Panc1 (cell line): ENCODE measurements at regions not wholly inside any gene's neighbourhood (a gene's known extent, or its start where the extent isn't known, plus 50 kb on each side); places are given as distances from the start of the nearest gene placed in this dataset.

ENCODE experiments used
- ATAC-seq: fragments of 200-7000 bp; cut with Tn5 transposase; 2 replicates; pipeline ENCODE4 v1.9.1; 2020; ENCODE audit warnings: mild to moderate bottlenecking, moderate library complexity
- BruUV-seq: library from RNA; stranded (reverse); fragments of 400-500 nt; replicated peaks from 2 replicates; lab custom pipeline; 2021; lab: Mats Ljungman, UMichigan
- CTCF ChIA-PET: fragments of 300-600 bp; sonication (Branson Sonifier 250); formaldehyde crosslinking; loops from one replicate; lab custom pipeline; 2022; ENCODE audit warnings: antibody characterized with exemption; lab: Charles Lee
- POLR2A ChIA-PET: fragments of 300-600 bp; sonication (Branson Sonifier 250); formaldehyde crosslinking; loops from one replicate; lab custom pipeline; 2022; ENCODE audit warnings: antibody characterized with exemption; lab: Charles Lee
- DNase-seq: peaks from one replicate; pipeline ENCODE4 v3.0.0-alpha.2; 2010; ENCODE audit warnings: low read depth, low spot score
- H3K27ac ChIP-seq: 2 replicates; pipeline ENCODE4 v1.5.1; 2011; ENCODE audit warnings: mild to moderate bottlenecking, low read length, inconsistent platforms
- H3K27me3 ChIP-seq: fragments of 200-500 bp; sonication (Bioruptor generic); 2 replicates; pipeline ENCODE4 v1.6.0; 2014; ENCODE audit warnings: low read length, inconsistent platforms; ENCODE audit not compliant: control insufficient read depth, insufficient read depth
- H3K36me3 ChIP-seq: fragments of 200-500 bp; sonication (Bioruptor generic); 2 replicates; pipeline ENCODE4 v1.5.1; 2014; ENCODE audit warnings: inconsistent platforms, mild to moderate bottlenecking, low read length, moderate library complexity; ENCODE audit not compliant: control insufficient read depth, insufficient read depth
- H3K4me1 ChIP-seq: 2 replicates; pipeline ENCODE4 v1.5.1; 2011; ENCODE audit warnings: inconsistent platforms, mild to moderate bottlenecking, low read length, moderate library complexity; ENCODE audit not compliant: control insufficient read depth, insufficient read depth
- H3K4me3 ChIP-seq, 2 experiments: 2 replicates each; pipeline ENCODE4 v1.5.1; 2011 to 2012; ENCODE audit warnings: low read depth in 2 of 2, low read length in 2 of 2, mild to moderate bottlenecking in 2 of 2, inconsistent platforms in 1 of 2, moderate library complexity in 1 of 2
- H3K9me3 ChIP-seq: fragments of 200-500 bp; sonication (Bioruptor generic); 2 replicates; pipeline ENCODE4 v1.5.1; 2014; ENCODE audit warnings: low read depth, mild to moderate bottlenecking, inconsistent platforms, low read length, moderate library complexity; ENCODE audit not compliant: control insufficient read depth, insufficient read depth
- POLR2AphosphoS5 ChIP-seq: IDR thresholded peaks from 2 replicates; pipeline ENCODE4 v1.6.1; 2012; ENCODE audit warnings: mild to moderate bottlenecking, low read depth, low read length, moderate library complexity
- SIN3A ChIP-seq: IDR thresholded peaks from 2 replicates; pipeline ENCODE4 v1.6.1; 2012; ENCODE audit warnings: low read depth, mild to moderate bottlenecking, low read length, moderate library complexity, borderline replicate concordance; ENCODE audit not compliant: insufficient read depth
- TCF7L2 ChIP-seq: IDR thresholded peaks from 2 replicates; pipeline ENCODE4 v1.6.1; 2011; ENCODE audit warnings: mild to moderate bottlenecking, low read depth, low read length, inconsistent platforms
- in situ Hi-C: cut with HindIII; loops from 2 replicates; pipeline ENCODE4 v1.10.0; 2016; ENCODE audit warnings: low sequenced_read_pairs, low pct_unique_long_range_greater_than_20kb
- intact Hi-C: fragments of 100-400 bp; cut with micrococcal nuclease; formaldehyde crosslinking; loops from one replicate; pipeline ENCODE4 v1.10.0; 2022; ENCODE audit not compliant: unreplicated experiment
- TF ChIP-seq, protein P1 (sequence below), 2 experiments: IDR thresholded peaks; 2 replicates each; pipeline ENCODE4 v1.6.1; 2011 to 2012; ENCODE audit warnings: low read depth in 2 of 2, control low read depth in 1 of 2, low read length in 1 of 2, mild to moderate bottlenecking in 1 of 2, moderate library complexity in 1 of 2; ENCODE audit not compliant: insufficient read depth in 1 of 2
- TF ChIP-seq, protein P2 (sequence below): fragments of 450-650 bp; IDR thresholded peaks from 2 replicates; pipeline ENCODE4 v1.5.1; 2017; ENCODE audit warnings: mild to moderate bottlenecking

- ChIA-PET POLR2A (no interaction called here), CTCF (no interaction called here)
- H3K4me1 ChIP-seq = no peaks in the 10 kb centered on the region
- DNase-seq = no peak
- BruUV-seq = no TSS peak
- H3K9me3 ChIP-seq = no peaks in the 10 kb centered on the region
- in situ Hi-C loops = no loop called here
- intact Hi-C loops = no loop called here
- ATAC-seq = no peak
- no peak overlapping the region for H3K4me3 ChIP-seq
- H3K36me3 ChIP-seq = no peaks in the 10 kb centered on the region
- no peak for TF ChIP-seq POLR2AphosphoS5
- TF ChIP-seq, protein P1, sequence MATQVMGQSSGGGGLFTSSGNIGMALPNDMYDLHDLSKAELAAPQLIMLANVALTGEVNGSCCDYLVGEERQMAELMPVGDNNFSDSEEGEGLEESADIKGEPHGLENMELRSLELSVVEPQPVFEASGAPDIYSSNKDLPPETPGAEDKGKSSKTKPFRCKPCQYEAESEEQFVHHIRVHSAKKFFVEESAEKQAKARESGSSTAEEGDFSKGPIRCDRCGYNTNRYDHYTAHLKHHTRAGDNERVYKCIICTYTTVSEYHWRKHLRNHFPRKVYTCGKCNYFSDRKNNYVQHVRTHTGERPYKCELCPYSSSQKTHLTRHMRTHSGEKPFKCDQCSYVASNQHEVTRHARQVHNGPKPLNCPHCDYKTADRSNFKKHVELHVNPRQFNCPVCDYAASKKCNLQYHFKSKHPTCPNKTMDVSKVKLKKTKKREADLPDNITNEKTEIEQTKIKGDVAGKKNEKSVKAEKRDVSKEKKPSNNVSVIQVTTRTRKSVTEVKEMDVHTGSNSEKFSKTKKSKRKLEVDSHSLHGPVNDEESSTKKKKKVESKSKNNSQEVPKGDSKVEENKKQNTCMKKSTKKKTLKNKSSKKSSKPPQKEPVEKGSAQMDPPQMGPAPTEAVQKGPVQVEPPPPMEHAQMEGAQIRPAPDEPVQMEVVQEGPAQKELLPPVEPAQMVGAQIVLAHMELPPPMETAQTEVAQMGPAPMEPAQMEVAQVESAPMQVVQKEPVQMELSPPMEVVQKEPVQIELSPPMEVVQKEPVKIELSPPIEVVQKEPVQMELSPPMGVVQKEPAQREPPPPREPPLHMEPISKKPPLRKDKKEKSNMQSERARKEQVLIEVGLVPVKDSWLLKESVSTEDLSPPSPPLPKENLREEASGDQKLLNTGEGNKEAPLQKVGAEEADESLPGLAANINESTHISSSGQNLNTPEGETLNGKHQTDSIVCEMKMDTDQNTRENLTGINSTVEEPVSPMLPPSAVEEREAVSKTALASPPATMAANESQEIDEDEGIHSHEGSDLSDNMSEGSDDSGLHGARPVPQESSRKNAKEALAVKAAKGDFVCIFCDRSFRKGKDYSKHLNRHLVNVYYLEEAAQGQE (IDR thresholded peaks at IDR 0.05; ENCODE audit: insufficient read depth in 1 of 2, low read depth in 2 of 2, low read length in 1 of 2) = no peak
- TF ChIP-seq TCF7L2 = no peak
- no peak for TF ChIP-seq SIN3A
- TF ChIP-seq, protein P2, sequence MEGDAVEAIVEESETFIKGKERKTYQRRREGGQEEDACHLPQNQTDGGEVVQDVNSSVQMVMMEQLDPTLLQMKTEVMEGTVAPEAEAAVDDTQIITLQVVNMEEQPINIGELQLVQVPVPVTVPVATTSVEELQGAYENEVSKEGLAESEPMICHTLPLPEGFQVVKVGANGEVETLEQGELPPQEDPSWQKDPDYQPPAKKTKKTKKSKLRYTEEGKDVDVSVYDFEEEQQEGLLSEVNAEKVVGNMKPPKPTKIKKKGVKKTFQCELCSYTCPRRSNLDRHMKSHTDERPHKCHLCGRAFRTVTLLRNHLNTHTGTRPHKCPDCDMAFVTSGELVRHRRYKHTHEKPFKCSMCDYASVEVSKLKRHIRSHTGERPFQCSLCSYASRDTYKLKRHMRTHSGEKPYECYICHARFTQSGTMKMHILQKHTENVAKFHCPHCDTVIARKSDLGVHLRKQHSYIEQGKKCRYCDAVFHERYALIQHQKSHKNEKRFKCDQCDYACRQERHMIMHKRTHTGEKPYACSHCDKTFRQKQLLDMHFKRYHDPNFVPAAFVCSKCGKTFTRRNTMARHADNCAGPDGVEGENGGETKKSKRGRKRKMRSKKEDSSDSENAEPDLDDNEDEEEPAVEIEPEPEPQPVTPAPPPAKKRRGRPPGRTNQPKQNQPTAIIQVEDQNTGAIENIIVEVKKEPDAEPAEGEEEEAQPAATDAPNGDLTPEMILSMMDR = no peak
- no peak overlapping the region for H3K27ac ChIP-seq
- no peaks in the 10 kb centered on the region for H3K27me3 ChIP-seq
Measured at GRCh38 chr3:75076481-75076880, 462.0 kb upstream of the CNTN3 start.

DNA sequence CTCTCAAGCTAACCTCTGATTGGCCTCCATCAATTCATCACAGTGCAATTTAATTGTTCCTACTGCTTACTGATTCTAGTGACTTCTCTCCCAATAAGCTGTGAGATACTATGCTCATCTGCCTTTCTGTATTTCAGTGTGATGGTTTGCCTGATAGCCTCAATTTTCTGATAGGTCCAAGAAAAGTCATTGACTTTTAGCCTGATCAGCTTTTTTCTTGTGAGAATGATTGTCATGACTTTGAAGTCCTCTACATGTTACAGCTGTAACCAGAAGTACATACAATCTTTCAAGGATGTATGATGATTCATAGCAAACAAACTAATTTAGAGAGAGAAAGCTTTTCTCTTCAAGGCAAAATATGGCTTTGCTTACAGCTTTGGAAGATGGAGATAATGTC, 463.8 kb upstream of the CNTN3 start:
- TF ChIP-seq, protein P2 = no peak
- TF ChIP-seq POLR2AphosphoS5 (no peak), SIN3A (no peak), TCF7L2 (no peak)
- TF ChIP-seq, protein P1 (IDR thresholded peaks at IDR 0.05; ENCODE audit: insufficient read depth in 1 of 2, low read depth in 2 of 2, low read length in 1 of 2) = no peak
- intact Hi-C loops = no loop called here

More for the DNA sequence above, 463.8 kb upstream of the CNTN3 start:
- Histone ChIP-seq H3K4me3 (no peak overlapping the region), H3K27me3 (no peaks in the 10 kb centered on the region), H3K4me1 (no peaks in the 10 kb centered on the region), H3K9me3 (no peaks in the 10 kb centered on the region), H3K36me3 (no peaks in the 10 kb centered on the region), H3K27ac (no peak overlapping the region)
- BruUV-seq = no TSS peak
- ChIA-PET POLR2A (no interaction called here), CTCF (no interaction called here)
- in situ Hi-C loops = no loop called here
- ATAC-seq (no peak), DNase-seq (no peak)
